ENCODE measurements at regions not wholly inside any gene's neighbourhood (a gene's known extent, or its start where the extent isn't known, plus 50 kb on each side); places are given as distances from the start of the nearest gene placed in this dataset.

GRCh38 chr12:126557659-126558058 is 1492.4 kb downstream of the AACS start:
- TF ChIP-seq POLR2AphosphoS5 (IDR thresholded peaks at IDR 0.05): no peak
- TF ChIP-seq, protein P1, sequence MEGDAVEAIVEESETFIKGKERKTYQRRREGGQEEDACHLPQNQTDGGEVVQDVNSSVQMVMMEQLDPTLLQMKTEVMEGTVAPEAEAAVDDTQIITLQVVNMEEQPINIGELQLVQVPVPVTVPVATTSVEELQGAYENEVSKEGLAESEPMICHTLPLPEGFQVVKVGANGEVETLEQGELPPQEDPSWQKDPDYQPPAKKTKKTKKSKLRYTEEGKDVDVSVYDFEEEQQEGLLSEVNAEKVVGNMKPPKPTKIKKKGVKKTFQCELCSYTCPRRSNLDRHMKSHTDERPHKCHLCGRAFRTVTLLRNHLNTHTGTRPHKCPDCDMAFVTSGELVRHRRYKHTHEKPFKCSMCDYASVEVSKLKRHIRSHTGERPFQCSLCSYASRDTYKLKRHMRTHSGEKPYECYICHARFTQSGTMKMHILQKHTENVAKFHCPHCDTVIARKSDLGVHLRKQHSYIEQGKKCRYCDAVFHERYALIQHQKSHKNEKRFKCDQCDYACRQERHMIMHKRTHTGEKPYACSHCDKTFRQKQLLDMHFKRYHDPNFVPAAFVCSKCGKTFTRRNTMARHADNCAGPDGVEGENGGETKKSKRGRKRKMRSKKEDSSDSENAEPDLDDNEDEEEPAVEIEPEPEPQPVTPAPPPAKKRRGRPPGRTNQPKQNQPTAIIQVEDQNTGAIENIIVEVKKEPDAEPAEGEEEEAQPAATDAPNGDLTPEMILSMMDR (IDR thresholded peaks at IDR 0.05): no peak
- no peak for TF ChIP-seq POLR2A (IDR thresholded peaks at IDR 0.05)
- TF ChIP-seq EP300 (IDR thresholded peaks at IDR 0.05): no peak

Measured in stomach (tissue), 4 donors.